ENCODE measurements at regions not wholly inside any gene's neighbourhood (a gene's known extent, or its start where the extent isn't known, plus 50 kb on each side); places are given as distances from the start of the nearest gene placed in this dataset.

- TF ChIP-seq, protein P1, sequence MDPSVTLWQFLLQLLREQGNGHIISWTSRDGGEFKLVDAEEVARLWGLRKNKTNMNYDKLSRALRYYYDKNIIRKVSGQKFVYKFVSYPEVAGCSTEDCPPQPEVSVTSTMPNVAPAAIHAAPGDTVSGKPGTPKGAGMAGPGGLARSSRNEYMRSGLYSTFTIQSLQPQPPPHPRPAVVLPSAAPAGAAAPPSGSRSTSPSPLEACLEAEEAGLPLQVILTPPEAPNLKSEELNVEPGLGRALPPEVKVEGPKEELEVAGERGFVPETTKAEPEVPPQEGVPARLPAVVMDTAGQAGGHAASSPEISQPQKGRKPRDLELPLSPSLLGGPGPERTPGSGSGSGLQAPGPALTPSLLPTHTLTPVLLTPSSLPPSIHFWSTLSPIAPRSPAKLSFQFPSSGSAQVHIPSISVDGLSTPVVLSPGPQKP (IDR thresholded peaks at IDR 0.05; ENCODE audit: low read depth, low read length), result no peak
- TF ChIP-seq HEYL (CRISPR knock-in tag; IDR thresholded peaks at IDR 0.05), result no peak
- TF ChIP-seq ZSCAN20 (CRISPR knock-in tag; IDR thresholded peaks at IDR 0.05), result no peak
- TF ChIP-seq, protein P2, sequence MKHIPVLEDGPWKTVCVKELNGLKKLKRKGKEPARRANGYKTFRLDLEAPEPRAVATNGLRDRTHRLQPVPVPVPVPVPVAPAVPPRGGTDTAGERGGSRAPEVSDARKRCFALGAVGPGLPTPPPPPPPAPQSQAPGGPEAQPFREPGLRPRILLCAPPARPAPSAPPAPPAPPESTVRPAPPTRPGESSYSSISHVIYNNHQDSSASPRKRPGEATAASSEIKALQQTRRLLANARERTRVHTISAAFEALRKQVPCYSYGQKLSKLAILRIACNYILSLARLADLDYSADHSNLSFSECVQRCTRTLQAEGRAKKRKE (CRISPR knock-in tag; IDR thresholded peaks at IDR 0.05; ENCODE audit: low read depth), result no peak
- no peak for TF ChIP-seq JUN (IDR thresholded peaks at IDR 0.05)
- no peak for TF ChIP-seq NFE2L2 (conservative IDR thresholded peaks at IDR 0.05; ENCODE audit: low read length)
Observed at GRCh38 chr17:22161376-22161775, 469.1 kb downstream of the KCNJ18 start (continued).

- no peaks in the 10 kb centered on the region for H3K4me1 ChIP-seq
- H3K27ac ChIP-seq, result no peak overlapping the region
- 2% methylated on average over 7 of the region's 7 CpGs for WGBS (ENCODE audit: missing lambda C conversion rate)
- ATAC-seq, result no peak
- DNase-seq (ENCODE audit: low read depth in 1 of 2, low spot score in 1 of 2), result no peak
- ChIA-PET POLR2A (no interaction called here), CTCF (no interaction called here)
- no peak for TF ChIP-seq PHF8 (IDR thresholded peaks at IDR 0.05; ENCODE audit: borderline replicate concordance, low read depth)
- TF ChIP-seq CBX8 (IDR thresholded peaks at IDR 0.05), result no peak
- no peak for TF ChIP-seq PBX3 (IDR thresholded peaks at IDR 0.05)
- TF ChIP-seq MAZ (IDR thresholded peaks at IDR 0.05; ENCODE audit: borderline replicate concordance, low read depth, low read length), result no peak
- no peak for TF ChIP-seq CHD2 (IDR thresholded peaks at IDR 0.05; ENCODE audit: low read length, partially characterized antibody)
- no peak overlapping the region for H3K4me2 ChIP-seq
- no peaks in the 10 kb centered on the region for H3K9me3 ChIP-seq
- FAIRE-seq, result no peak
- no peak overlapping the region for H3K4me3 ChIP-seq
Observed at GRCh38 chr17:22171631-22172030, 479.3 kb downstream of the KCNJ18 start.

- 2% methylated on average over 2 of the region's 2 CpGs for WGBS (ENCODE audit: missing lambda C conversion rate)
- TF ChIP-seq RFX5 (IDR thresholded peaks at IDR 0.05) (no peak), NPAS2 (CRISPR knock-in tag; IDR thresholded peaks at IDR 0.05; ENCODE audit: borderline replicate concordance) (no peak), ZFP36 (IDR thresholded peaks at IDR 0.05; ENCODE audit: borderline replicate concordance, partially characterized antibody) (no peak), GATA3 (IDR thresholded peaks at IDR 0.05; ENCODE audit: borderline replicate concordance) (no peak), CEBPB (IDR thresholded peaks at IDR 0.05) (no peak), CBX8 (IDR thresholded peaks at IDR 0.05) (no peak), MAFK (IDR thresholded peaks at IDR 0.05; ENCODE audit: partially characterized antibody) (no peak), ZSCAN20 (CRISPR knock-in tag; IDR thresholded peaks at IDR 0.05) (no peak), RCOR1 (IDR thresholded peaks at IDR 0.05; ENCODE audit: low read depth, low read length) (no peak), FOXS1 (CRISPR knock-in tag; IDR thresholded peaks at IDR 0.05) (no peak), PHF8 (IDR thresholded peaks at IDR 0.05; ENCODE audit: borderline replicate concordance, low read depth) (no peak)
- TF ChIP-seq, protein P3, sequence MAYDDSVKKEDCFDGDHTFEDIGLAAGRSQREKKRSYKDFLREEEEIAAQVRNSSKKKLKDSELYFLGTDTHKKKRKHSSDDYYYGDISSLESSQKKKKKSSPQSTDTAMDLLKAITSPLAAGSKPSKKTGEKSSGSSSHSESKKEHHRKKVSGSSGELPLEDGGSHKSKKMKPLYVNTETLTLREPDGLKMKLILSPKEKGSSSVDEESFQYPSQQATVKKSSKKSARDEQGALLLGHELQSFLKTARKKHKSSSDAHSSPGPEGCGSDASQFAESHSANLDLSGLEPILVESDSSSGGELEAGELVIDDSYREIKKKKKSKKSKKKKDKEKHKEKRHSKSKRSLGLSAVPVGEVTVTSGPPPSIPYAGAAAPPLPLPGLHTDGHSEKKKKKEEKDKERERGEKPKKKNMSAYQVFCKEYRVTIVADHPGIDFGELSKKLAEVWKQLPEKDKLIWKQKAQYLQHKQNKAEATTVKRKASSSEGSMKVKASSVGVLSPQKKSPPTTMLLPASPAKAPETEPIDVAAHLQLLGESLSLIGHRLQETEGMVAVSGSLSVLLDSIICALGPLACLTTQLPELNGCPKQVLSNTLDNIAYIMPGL (CRISPR knock-in tag; IDR thresholded peaks at IDR 0.05; ENCODE audit: borderline replicate concordance), result no peak
- H3K4me2 ChIP-seq, result no peak overlapping the region
- no peak for FAIRE-seq
- ATAC-seq, result no peak
- H3K4me1 ChIP-seq, result no peaks in the 10 kb centered on the region
- H3K4me3 ChIP-seq, result no peak overlapping the region
- ChIA-PET CTCF (no interaction called here), POLR2A (no interaction called here)
- H3K27ac ChIP-seq, result no peak overlapping the region
- no peaks in the 10 kb centered on the region for H3K9me3 ChIP-seq
- DNase-seq (ENCODE audit: low read depth in 1 of 2, low spot score in 1 of 2), result no peak
Observed at GRCh38 chr17:22193113-22193512, 500.8 kb downstream of the KCNJ18 start.
